ENCODE measurements at regions not wholly inside any gene's neighbourhood (a gene's known extent, or its start where the extent isn't known, plus 50 kb on each side); places are given as distances from the start of the nearest gene placed in this dataset.

DNA sequence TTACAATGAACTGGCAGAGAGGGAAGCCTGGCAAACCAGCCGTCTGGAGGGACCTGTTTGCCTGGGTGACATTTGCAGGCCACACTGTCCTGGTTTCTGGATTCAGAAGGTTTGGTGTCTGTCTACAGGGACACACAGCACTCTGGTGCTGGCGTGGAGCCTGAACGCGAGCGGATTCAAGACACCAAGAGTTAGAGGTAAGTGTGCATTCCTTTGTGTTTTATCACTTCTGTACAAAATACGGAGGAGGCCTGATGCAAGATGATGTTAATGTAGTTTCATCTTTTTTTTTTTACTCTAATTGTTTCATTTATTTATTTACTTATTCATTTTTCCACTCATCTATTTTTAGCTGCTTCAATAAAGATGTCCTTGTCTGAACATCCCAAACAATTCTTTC, 485.3 kb upstream of the ADARB2 start:
- Histone ChIP-seq H3K4me1 (ENCODE audit: control insufficient read depth in 2 of 2, insufficient read depth in 2 of 2, low read length in 2 of 2) (no peaks in the 10 kb centered on the region), H3K4me3 (ENCODE audit: control extremely low read depth in 1 of 5, extremely low read depth in 1 of 5, insufficient read depth in 1 of 5, low read depth in 2 of 5, low read length in 4 of 5) (no peak overlapping the region), H2AFZ (ENCODE audit: insufficient read depth, low read depth, low read length, poor library complexity, severe bottlenecking) (no peak overlapping the region), H4K20me1 (ENCODE audit: control insufficient read depth, insufficient read depth, low read length, poor library complexity, severe bottlenecking) (no peaks in the 10 kb centered on the region), H3K9me3 (ENCODE audit: control extremely low read depth in 1 of 3, control insufficient read depth in 2 of 3, insufficient read depth in 1 of 3, low read length in 2 of 3) (peaks cover 0 to 7% (median 0%) of the 10 kb centered on the region in 3 donors), H3K36me3 (replicated peaks in 1 of 2; ENCODE audit: control extremely low read depth in 1 of 2, control insufficient read depth in 1 of 2, extremely low read depth in 1 of 2, insufficient read depth in 2 of 2, low read length in 1 of 2) (no peaks in the 10 kb centered on the region), H3K27ac (ENCODE audit: low read length in 2 of 2) (no peak overlapping the region), H3K4me2 (replicated peaks; ENCODE audit: low read depth, low read length, poor library complexity, severe bottlenecking) (no peak overlapping the region), H3K9ac (ENCODE audit: low read length) (no peak overlapping the region), H3K27me3 (replicated peaks in 1 of 4; ENCODE audit: control extremely low read depth in 1 of 4, control insufficient read depth in 3 of 4, insufficient read depth in 4 of 4, low read length in 3 of 4) (peaks cover 0 to 2% (median 0%) of the 10 kb centered on the region in 4 experiments), H3K79me2 (ENCODE audit: control insufficient read depth, insufficient read depth, low read length) (no peaks in the 10 kb centered on the region)
- no peak overlapping the region for H3K4me3 Mint-ChIP-seq
- no peak for TF ChIP-seq EZH2 (IDR thresholded peaks at IDR 0.05; ENCODE audit: borderline replicate concordance, insufficient read depth, low read depth, low read length, poor library complexity, severe bottlenecking)
- TF ChIP-seq, protein P1, sequence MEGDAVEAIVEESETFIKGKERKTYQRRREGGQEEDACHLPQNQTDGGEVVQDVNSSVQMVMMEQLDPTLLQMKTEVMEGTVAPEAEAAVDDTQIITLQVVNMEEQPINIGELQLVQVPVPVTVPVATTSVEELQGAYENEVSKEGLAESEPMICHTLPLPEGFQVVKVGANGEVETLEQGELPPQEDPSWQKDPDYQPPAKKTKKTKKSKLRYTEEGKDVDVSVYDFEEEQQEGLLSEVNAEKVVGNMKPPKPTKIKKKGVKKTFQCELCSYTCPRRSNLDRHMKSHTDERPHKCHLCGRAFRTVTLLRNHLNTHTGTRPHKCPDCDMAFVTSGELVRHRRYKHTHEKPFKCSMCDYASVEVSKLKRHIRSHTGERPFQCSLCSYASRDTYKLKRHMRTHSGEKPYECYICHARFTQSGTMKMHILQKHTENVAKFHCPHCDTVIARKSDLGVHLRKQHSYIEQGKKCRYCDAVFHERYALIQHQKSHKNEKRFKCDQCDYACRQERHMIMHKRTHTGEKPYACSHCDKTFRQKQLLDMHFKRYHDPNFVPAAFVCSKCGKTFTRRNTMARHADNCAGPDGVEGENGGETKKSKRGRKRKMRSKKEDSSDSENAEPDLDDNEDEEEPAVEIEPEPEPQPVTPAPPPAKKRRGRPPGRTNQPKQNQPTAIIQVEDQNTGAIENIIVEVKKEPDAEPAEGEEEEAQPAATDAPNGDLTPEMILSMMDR (IDR thresholded peaks at IDR 0.05): no peak
- H3K27me3 Mint-ChIP-seq: peaks cover 6% of the 10 kb centered on the region
- 81% methylated on average over 5 of the region's 6 CpGs for WGBS (ENCODE audit: insufficient coverage)
- H3K27ac Mint-ChIP-seq: no peak overlapping the region
- no peaks in the 10 kb centered on the region for H3K9me3 Mint-ChIP-seq (ENCODE audit: insufficient read depth)
- intact Hi-C loops (cut with micrococcal nuclease): no loop called here
- no peak for ATAC-seq (ENCODE audit: low read depth)
- POLR2A ChIA-PET: no interaction called here
- no peaks in the 10 kb centered on the region for H3K4me1 Mint-ChIP-seq
- CTCF ChIA-PET: no interaction called here
- no peak for DNase-seq

DNA sequence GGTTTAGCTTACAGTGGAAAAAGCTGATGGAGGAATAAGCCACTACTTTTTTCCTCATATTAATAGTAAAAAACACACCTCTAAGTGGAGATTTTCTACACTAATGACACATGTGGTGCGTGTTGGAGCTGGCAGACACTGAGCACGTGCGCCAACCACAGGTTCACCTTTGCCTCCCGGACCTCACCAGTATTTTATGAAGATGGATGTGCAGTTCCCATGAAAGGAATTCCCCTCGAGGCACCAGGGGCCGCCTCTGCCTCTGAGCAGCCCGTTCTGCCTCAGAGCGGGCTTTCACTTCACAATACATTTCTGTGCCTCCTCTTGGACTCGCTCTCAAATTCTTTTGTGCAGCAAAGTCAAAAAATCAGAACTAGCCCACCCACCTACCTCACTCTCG, 477.5 kb upstream of the ADARB2 start:
- Histone ChIP-seq H3K27me3 (replicated peaks in 1 of 4; ENCODE audit: control extremely low read depth in 1 of 4, control insufficient read depth in 3 of 4, insufficient read depth in 4 of 4, low read length in 3 of 4) (peaks cover 0 to 3% (median 0%) of the 10 kb centered on the region in 4 experiments), H4K20me1 (ENCODE audit: control insufficient read depth, insufficient read depth, low read length, poor library complexity, severe bottlenecking) (no peaks in the 10 kb centered on the region)
- peaks cover 4% of the 10 kb centered on the region for H3K9me3 Mint-ChIP-seq (ENCODE audit: insufficient read depth)

More for the DNA sequence above, 477.5 kb upstream of the ADARB2 start:
- WGBS (ENCODE audit: insufficient coverage): 69% methylated on average over 5 of the region's 10 CpGs
- no peak overlapping the region for H3K27ac ChIP-seq (ENCODE audit: low read length in 2 of 2)
- H2AFZ ChIP-seq (ENCODE audit: insufficient read depth, low read depth, low read length, poor library complexity, severe bottlenecking): no peak overlapping the region
- no peak overlapping the region for H3K4me3 ChIP-seq (ENCODE audit: control extremely low read depth in 1 of 5, extremely low read depth in 1 of 5, insufficient read depth in 1 of 5, low read depth in 2 of 5, low read length in 4 of 5)
- Mint-ChIP-seq H3K27me3 (peaks cover 6% of the 10 kb centered on the region), H3K27ac (no peak overlapping the region), H3K4me3 (no peak overlapping the region), H3K4me1 (no peaks in the 10 kb centered on the region)
- no peak overlapping the region for H3K4me2 ChIP-seq (replicated peaks; ENCODE audit: low read depth, low read length, poor library complexity, severe bottlenecking)
- no peaks in the 10 kb centered on the region for H3K36me3 ChIP-seq (replicated peaks in 1 of 2; ENCODE audit: control extremely low read depth in 1 of 2, control insufficient read depth in 1 of 2, extremely low read depth in 1 of 2, insufficient read depth in 2 of 2, low read length in 1 of 2)
- H3K9me3 ChIP-seq (ENCODE audit: control extremely low read depth in 1 of 3, control insufficient read depth in 2 of 3, insufficient read depth in 1 of 3, low read length in 2 of 3): peaks cover 0 to 7% (median 0%) of the 10 kb centered on the region in 3 donors
- DNase-seq: no peak
- no peak for TF ChIP-seq EZH2 (IDR thresholded peaks at IDR 0.05; ENCODE audit: borderline replicate concordance, insufficient read depth, low read depth, low read length, poor library complexity, severe bottlenecking)
- TF ChIP-seq, protein P1 (IDR thresholded peaks at IDR 0.05): no peak
- ChIA-PET CTCF (no interaction called here), POLR2A (no interaction called here)
- no peak overlapping the region for H3K9ac ChIP-seq (ENCODE audit: low read length)
- ATAC-seq (ENCODE audit: low read depth): no peak
- H3K4me1 ChIP-seq (ENCODE audit: control insufficient read depth in 2 of 2, insufficient read depth in 2 of 2, low read length in 2 of 2): no peaks in the 10 kb centered on the region
- no peaks in the 10 kb centered on the region for H3K79me2 ChIP-seq (ENCODE audit: control insufficient read depth, insufficient read depth, low read length)
- intact Hi-C loops (cut with micrococcal nuclease): no loop called here

Data from B cell (primary cell).